GM12878 (cell line): ENCODE measurements at regions not wholly inside any gene's neighbourhood (a gene's known extent, or its start where the extent isn't known, plus 50 kb on each side); places are given as distances from the start of the nearest gene placed in this dataset.

Experiments
- ATAC-seq: fragments of 200-7000 bp; cut with Tn5 transposase; 3 replicates; pipeline ENCODE4 v1.9.1; 2020; ENCODE audit warnings: mild to moderate bottlenecking, moderate library complexity
- BruUV-seq: library from RNA; stranded (reverse); fragments of 400-500 nt; replicated peaks from 2 replicates; lab custom pipeline; 2021; lab: Mats Ljungman, UMichigan
- CTCF ChIA-PET: fragments of 300-600 bp; sonication (Branson Sonifier 250); formaldehyde crosslinking; extraction: SDS; loops from one replicate; lab custom pipeline; 2021; ENCODE audit warnings: inconsistent platforms; lab: Yijun Ruan, JAX
- POLR2A ChIA-PET: fragments of 350-600 bp; formaldehyde crosslinking; extraction: SDS; loops from one replicate; lab custom pipeline; 2021; ENCODE audit warnings: inconsistent platforms; lab: Charles Lee
- RAD21 ChIA-PET: fragments of 300-600 bp; sonication (Branson Sonifier 250); formaldehyde crosslinking; loops from one replicate; lab custom pipeline; 2023; ENCODE audit warnings: antibody characterized with exemption; ENCODE audit not compliant: unreplicated experiment; lab: Charles Lee
- SMC1A ChIA-PET: fragments of 300-600 bp; sonication (Branson Sonifier 250); formaldehyde crosslinking; loops from one replicate; lab custom pipeline; 2023; ENCODE audit not compliant: unreplicated experiment, uncharacterized antibody; lab: Charles Lee
- DNase-seq: peaks from one replicate; pipeline ENCODE4 v3.0.0-alpha.2; 2011; ENCODE audit warnings: low read depth, low spot score
- FAIRE-seq: peaks from 3 replicates; lab custom pipeline; 2011; peaks lifted over from hg19 to GRCh38; lab: Jason Lieb, UNC
- H2AFZ ChIP-seq: 2 replicates; pipeline ENCODE4 v1.6.0; 2011; ENCODE audit warnings: low read depth, low read length, control low read depth; ENCODE audit not compliant: control insufficient read depth
- H3K27ac ChIP-seq: 2 replicates; pipeline ENCODE4 v1.5.1; 2011; ENCODE audit warnings: control low read depth; ENCODE audit not compliant: control insufficient read depth, insufficient read depth
- H3K27me3 ChIP-seq, 2 experiments: replicated peaks in 1 of 2; 2 replicates each; pipeline versions ENCODE4 v1.6.0 to v1.6.1; 2011; ENCODE audit warnings: low read length in 1 of 2; ENCODE audit not compliant: control insufficient read depth in 2 of 2, insufficient read depth in 2 of 2
- H3K36me3 ChIP-seq, 2 experiments: 2 replicates each; pipeline ENCODE4 v1.5.1; 2011; ENCODE audit warnings: low read length in 1 of 2; ENCODE audit not compliant: control insufficient read depth in 2 of 2, insufficient read depth in 2 of 2
- H3K4me1 ChIP-seq: 2 replicates; pipeline ENCODE4 v1.6.1; 2011; ENCODE audit warnings: mild to moderate bottlenecking, low read length, moderate library complexity, mixed read lengths; ENCODE audit not compliant: control insufficient read depth, insufficient read depth
- H3K4me2 ChIP-seq: 2 replicates; pipeline ENCODE4 v1.6.0; 2011; ENCODE audit warnings: control low read depth; ENCODE audit not compliant: control insufficient read depth, insufficient read depth
- H3K4me3 ChIP-seq: fragments of 200-600 bp; sonication (generic); 2 replicates; pipeline ENCODE4 v1.5.1; 2016
- H3K79me2 ChIP-seq: 2 replicates; pipeline ENCODE4 v1.6.0; 2011; ENCODE audit warnings: low read length; ENCODE audit not compliant: control insufficient read depth, insufficient read depth
- H3K9ac ChIP-seq: 2 replicates; pipeline ENCODE4 v1.8.0; 2011; ENCODE audit warnings: low read length, control low read depth, mixed read lengths; ENCODE audit not compliant: control insufficient read depth, insufficient read depth
- H3K9me3 ChIP-seq: replicated peaks from 3 replicates; pipeline ENCODE4 v1.5.1; 2011; ENCODE audit warnings: mild to moderate bottlenecking, low read length; ENCODE audit not compliant: control insufficient read depth, insufficient read depth
- H4K20me1 ChIP-seq: 2 replicates; pipeline ENCODE4 v1.6.0; 2011; ENCODE audit not compliant: control insufficient read depth, insufficient read depth
- CREB1 ChIP-seq: IDR thresholded peaks from 2 replicates; pipeline ENCODE4 v1.6.1; 2012; ENCODE audit warnings: low read depth, mild to moderate bottlenecking, inconsistent platforms
- JUND ChIP-seq: IDR thresholded peaks from 2 replicates; pipeline ENCODE4 v1.6.1; 2012; ENCODE audit warnings: low read depth, mild to moderate bottlenecking, low read length, improper control_type of control experiment, moderate library complexity
- MYC ChIP-seq: IDR thresholded peaks from 2 replicates; pipeline ENCODE4 v1.6.1; 2011; ENCODE audit warnings: mild to moderate bottlenecking, low read length, moderate library complexity, inconsistent platforms; ENCODE audit not compliant: insufficient read depth, insufficient replicate concordance, insufficient read length, severe bottlenecking
- NBN ChIP-seq: fragments of 450-650 bp; IDR thresholded peaks from 2 replicates; pipeline ENCODE4 v1.6.1; 2016
- NRF1 ChIP-seq: conservative IDR thresholded peaks from 2 replicates; pipeline ENCODE4 v1.6.1; 2011; ENCODE audit warnings: mild to moderate bottlenecking, low read depth, low read length, improper control_type of control experiment
- PAX5 ChIP-seq: IDR thresholded peaks from 2 replicates; pipeline ENCODE4 v1.6.1; 2011; ENCODE audit warnings: low read depth, low read length, borderline replicate concordance
- TCF12 ChIP-seq: IDR thresholded peaks from 2 replicates; pipeline ENCODE4 v1.6.1; 2011; ENCODE audit warnings: low read depth, mild to moderate bottlenecking, low read length
- YBX1 ChIP-seq: fragments of 450-650 bp; IDR thresholded peaks from 2 replicates; pipeline ENCODE4 v1.6.1; 2016; ENCODE audit warnings: antibody characterized with exemption
- WGBS: methylation state at CpG from one replicate; pipeline ENCODE4 v1.1.6; 2016; ENCODE audit warnings: low lambda C conversion rate; ENCODE audit not compliant: insufficient replicate concordance, insufficient coverage; ENCODE audit errors: missing lambda C conversion rate; 5-methylcytosine and 5-hydroxymethylcytosine counted together
- in situ Hi-C: fragments of 300-500 bp; cut with MboI; formaldehyde crosslinking; loops from 9 replicates; pipeline ENCODE4 v1.14.3; 2018; ENCODE audit warnings: mixed read lengths
- intact Hi-C: fragments of 100-400 bp; cut with micrococcal nuclease; formaldehyde crosslinking; loops from one replicate; pipeline ENCODE4 v1.14.2; 2022; ENCODE audit not compliant: unreplicated experiment
- TF ChIP-seq, protein P1 (sequence below): IDR thresholded peaks from 2 replicates; pipeline ENCODE4 v1.6.1; 2011; ENCODE audit warnings: low read depth, low read length, improper control_type of control experiment, borderline replicate concordance
- TF ChIP-seq, protein P2 (sequence below): fragments of 450-650 bp; formaldehyde crosslinking; IDR thresholded peaks from 2 replicates; pipeline ENCODE4 v1.5.0; 2022; ENCODE audit warnings: mild to moderate bottlenecking, missing genetic modification characterization
- TF ChIP-seq, protein P3 (sequence below): fragments of 450-650 bp; IDR thresholded peaks from 2 replicates; pipeline ENCODE4 v1.6.1; 2017; ENCODE audit warnings: low read depth, mild to moderate bottlenecking, moderate library complexity
- TF ChIP-seq, protein P4 (sequence below): fragments of 450-650 bp; formaldehyde crosslinking; IDR thresholded peaks from 2 replicates; pipeline ENCODE4 v1.4.0; 2020; ENCODE audit warnings: mild to moderate bottlenecking, moderate library complexity

DNA sequence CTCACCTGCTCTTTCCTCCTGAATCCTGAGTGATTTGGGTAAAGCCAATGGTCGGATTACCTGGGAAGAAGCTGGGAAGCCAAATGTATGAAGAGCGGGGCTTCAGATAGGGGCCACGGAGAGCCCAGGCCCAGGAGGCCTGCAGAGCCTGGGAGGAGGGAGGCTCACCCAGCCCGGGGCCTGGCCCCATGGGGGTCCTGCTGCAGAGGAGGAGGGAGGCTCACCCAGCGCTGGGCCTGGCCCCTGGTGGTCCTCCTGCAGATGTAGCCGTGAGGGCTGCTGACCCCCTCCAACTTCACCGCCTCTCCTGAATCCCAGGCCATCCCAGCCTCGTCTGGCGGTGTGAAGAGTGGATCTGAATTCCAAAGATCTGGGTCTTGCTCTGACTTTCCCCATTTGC, 368.4 kb downstream of the THBS2 start:
- Histone ChIP-seq H3K4me3 (no peak overlapping the region), H3K4me1 (no peaks in the 10 kb centered on the region), H3K9ac (no peak overlapping the region), H3K36me3 (no peaks in the 10 kb centered on the region), H3K27me3 (no peaks in the 10 kb centered on the region), H3K4me2 (no peak overlapping the region), H4K20me1 (no peaks in the 10 kb centered on the region), H2AFZ (no peak overlapping the region), H3K27ac (no peak overlapping the region), H3K79me2 (no peaks in the 10 kb centered on the region), H3K9me3 (no peaks in the 10 kb centered on the region; the same call in 2 of the 3 replicates)
- 33% methylated on average over 8 of the region's 9 CpGs for WGBS
- no TSS peak for BruUV-seq
- in situ Hi-C loops (no loop called here), intact Hi-C loops (loop anchor here (10.0 kb wide), 1 partner anchor 730 kb away; no protein-coding TSS in a partner anchor)
- CTCF ChIA-PET: no interaction called here
- RAD21 ChIA-PET: no interaction called here
- POLR2A ChIA-PET: no interaction called here
- FAIRE-seq: no peak
- no peak for ATAC-seq
- no peak for DNase-seq
- SMC1A ChIA-PET: no interaction called here
- TF ChIP-seq MYC (no peak), YBX1 (no peak), CREB1 (no peak), PAX5 (no peak), NRF1 (no peak), JUND (no peak), NBN (no peak), TCF12 (no peak)
- TF ChIP-seq, protein P1, sequence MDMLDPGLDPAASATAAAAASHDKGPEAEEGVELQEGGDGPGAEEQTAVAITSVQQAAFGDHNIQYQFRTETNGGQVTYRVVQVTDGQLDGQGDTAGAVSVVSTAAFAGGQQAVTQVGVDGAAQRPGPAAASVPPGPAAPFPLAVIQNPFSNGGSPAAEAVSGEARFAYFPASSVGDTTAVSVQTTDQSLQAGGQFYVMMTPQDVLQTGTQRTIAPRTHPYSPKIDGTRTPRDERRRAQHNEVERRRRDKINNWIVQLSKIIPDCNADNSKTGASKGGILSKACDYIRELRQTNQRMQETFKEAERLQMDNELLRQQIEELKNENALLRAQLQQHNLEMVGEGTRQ: no peak
- TF ChIP-seq, protein P2, sequence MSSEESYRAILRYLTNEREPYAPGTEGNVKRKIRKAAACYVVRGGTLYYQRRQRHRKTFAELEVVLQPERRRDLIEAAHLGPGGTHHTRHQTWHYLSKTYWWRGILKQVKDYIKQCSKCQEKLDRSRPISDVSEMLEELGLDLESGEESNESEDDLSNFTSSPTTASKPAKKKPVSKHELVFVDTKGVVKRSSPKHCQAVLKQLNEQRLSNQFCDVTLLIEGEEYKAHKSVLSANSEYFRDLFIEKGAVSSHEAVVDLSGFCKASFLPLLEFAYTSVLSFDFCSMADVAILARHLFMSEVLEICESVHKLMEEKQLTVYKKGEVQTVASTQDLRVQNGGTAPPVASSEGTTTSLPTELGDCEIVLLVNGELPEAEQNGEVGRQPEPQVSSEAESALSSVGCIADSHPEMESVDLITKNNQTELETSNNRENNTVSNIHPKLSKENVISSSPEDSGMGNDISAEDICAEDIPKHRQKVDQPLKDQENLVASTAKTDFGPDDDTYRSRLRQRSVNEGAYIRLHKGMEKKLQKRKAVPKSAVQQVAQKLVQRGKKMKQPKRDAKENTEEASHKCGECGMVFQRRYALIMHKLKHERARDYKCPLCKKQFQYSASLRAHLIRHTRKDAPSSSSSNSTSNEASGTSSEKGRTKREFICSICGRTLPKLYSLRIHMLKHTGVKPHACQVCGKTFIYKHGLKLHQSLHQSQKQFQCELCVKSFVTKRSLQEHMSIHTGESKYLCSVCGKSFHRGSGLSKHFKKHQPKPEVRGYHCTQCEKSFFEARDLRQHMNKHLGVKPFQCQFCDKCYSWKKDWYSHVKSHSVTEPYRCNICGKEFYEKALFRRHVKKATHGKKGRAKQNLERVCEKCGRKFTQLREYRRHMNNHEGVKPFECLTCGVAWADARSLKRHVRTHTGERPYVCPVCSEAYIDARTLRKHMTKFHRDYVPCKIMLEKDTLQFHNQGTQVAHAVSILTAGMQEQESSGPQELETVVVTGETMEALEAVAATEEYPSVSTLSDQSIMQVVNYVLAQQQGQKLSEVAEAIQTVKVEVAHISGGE (CRISPR knock-in tag): no peak
- TF ChIP-seq, protein P3, sequence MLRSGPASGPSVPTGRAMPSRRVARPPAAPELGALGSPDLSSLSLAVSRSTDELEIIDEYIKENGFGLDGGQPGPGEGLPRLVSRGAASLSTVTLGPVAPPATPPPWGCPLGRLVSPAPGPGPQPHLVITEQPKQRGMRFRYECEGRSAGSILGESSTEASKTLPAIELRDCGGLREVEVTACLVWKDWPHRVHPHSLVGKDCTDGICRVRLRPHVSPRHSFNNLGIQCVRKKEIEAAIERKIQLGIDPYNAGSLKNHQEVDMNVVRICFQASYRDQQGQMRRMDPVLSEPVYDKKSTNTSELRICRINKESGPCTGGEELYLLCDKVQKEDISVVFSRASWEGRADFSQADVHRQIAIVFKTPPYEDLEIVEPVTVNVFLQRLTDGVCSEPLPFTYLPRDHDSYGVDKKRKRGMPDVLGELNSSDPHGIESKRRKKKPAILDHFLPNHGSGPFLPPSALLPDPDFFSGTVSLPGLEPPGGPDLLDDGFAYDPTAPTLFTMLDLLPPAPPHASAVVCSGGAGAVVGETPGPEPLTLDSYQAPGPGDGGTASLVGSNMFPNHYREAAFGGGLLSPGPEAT: no peak
- TF ChIP-seq, protein P4, sequence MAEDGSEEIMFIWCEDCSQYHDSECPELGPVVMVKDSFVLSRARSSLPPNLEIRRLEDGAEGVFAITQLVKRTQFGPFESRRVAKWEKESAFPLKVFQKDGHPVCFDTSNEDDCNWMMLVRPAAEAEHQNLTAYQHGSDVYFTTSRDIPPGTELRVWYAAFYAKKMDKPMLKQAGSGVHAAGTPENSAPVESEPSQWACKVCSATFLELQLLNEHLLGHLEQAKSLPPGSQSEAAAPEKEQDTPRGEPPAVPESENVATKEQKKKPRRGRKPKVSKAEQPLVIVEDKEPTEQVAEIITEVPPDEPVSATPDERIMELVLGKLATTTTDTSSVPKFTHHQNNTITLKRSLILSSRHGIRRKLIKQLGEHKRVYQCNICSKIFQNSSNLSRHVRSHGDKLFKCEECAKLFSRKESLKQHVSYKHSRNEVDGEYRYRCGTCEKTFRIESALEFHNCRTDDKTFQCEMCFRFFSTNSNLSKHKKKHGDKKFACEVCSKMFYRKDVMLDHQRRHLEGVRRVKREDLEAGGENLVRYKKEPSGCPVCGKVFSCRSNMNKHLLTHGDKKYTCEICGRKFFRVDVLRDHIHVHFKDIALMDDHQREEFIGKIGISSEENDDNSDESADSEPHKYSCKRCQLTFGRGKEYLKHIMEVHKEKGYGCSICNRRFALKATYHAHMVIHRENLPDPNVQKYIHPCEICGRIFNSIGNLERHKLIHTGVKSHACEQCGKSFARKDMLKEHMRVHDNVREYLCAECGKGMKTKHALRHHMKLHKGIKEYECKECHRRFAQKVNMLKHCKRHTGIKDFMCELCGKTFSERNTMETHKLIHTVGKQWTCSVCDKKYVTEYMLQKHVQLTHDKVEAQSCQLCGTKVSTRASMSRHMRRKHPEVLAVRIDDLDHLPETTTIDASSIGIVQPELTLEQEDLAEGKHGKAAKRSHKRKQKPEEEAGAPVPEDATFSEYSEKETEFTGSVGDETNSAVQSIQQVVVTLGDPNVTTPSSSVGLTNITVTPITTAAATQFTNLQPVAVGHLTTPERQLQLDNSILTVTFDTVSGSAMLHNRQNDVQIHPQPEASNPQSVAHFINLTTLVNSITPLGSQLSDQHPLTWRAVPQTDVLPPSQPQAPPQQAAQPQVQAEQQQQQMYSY (CRISPR knock-in tag): no peak
